Smooth muscle cell of the brain vasculature (primary cell): ENCODE measurements at regions not wholly inside any gene's neighbourhood (a gene's known extent, or its start where the extent isn't known, plus 50 kb on each side); places are given as distances from the start of the nearest gene placed in this dataset.

Source experiments
- DNase-seq: peaks from one replicate; pipeline ENCODE4 v3.0.0-alpha.2; 2012; ENCODE audit warnings: low read depth, low spot score

- no peak for DNase-seq
Measured at GRCh38 chr4:115803825-115804224, 690.4 kb upstream of the NDST4 start.

GRCh38 chr4:115790812-115791211, 677.4 kb upstream of the NDST4 start:
- no peak for DNase-seq

- DNase-seq: no peak
Measured at GRCh38 chr4:115781528-115782146, 668.2 kb upstream of the NDST4 start.

- no peak for DNase-seq
Measured at GRCh38 chr4:115780835-115781234, 667.4 kb upstream of the NDST4 start.

GRCh38 chr4:115780268-115780667, 666.8 kb upstream of the NDST4 start:
- DNase-seq: no peak

- DNase-seq: no peak
Measured at GRCh38 chr4:115770046-115770543, 656.7 kb upstream of the NDST4 start.

GRCh38 chr4:115769396-115769795, 656.0 kb upstream of the NDST4 start:
- DNase-seq: no peak

GRCh38 chr4:115763051-115763450, 649.6 kb upstream of the NDST4 start:
- no peak for DNase-seq

- no peak for DNase-seq
Measured at GRCh38 chr4:115759231-115759630, 645.8 kb upstream of the NDST4 start.

GRCh38 chr4:115749404-115749803, 636.0 kb upstream of the NDST4 start:
- no peak for DNase-seq

GRCh38 chr4:115740806-115741205, 627.4 kb upstream of the NDST4 start:
- no peak for DNase-seq

GRCh38 chr4:115729739-115730266, 616.4 kb upstream of the NDST4 start:
- DNase-seq: no peak

GRCh38 chr4:115723621-115724020, 610.2 kb upstream of the NDST4 start:
- no peak for DNase-seq

GRCh38 chr4:115720611-115721010, 607.2 kb upstream of the NDST4 start:
- no peak for DNase-seq

- no peak for DNase-seq
Measured at GRCh38 chr4:115711575-115711974, 598.2 kb upstream of the NDST4 start.

- DNase-seq: no peak
Measured at GRCh38 chr4:115688961-115689360, 575.5 kb upstream of the NDST4 start.

GRCh38 chr4:115687052-115687755, 573.8 kb upstream of the NDST4 start:
- no peak for DNase-seq

- no peak for DNase-seq
Measured at GRCh38 chr4:115678425-115678941, 565.1 kb upstream of the NDST4 start.

- no peak for DNase-seq
Measured at GRCh38 chr4:115675719-115676118, 562.3 kb upstream of the NDST4 start.

- no peak for DNase-seq
Measured at GRCh38 chr4:115674485-115674884, 561.1 kb upstream of the NDST4 start.

GRCh38 chr4:115671581-115671980, 558.2 kb upstream of the NDST4 start:
- no peak for DNase-seq

GRCh38 chr4:115670930-115671329, 557.5 kb upstream of the NDST4 start:
- no peak for DNase-seq

GRCh38 chr4:115668396-115668795, 555.0 kb upstream of the NDST4 start:
- DNase-seq: no peak
